ENCODE measurements at regions not wholly inside any gene's neighbourhood (a gene's known extent, or its start where the extent isn't known, plus 50 kb on each side); places are given as distances from the start of the nearest gene placed in this dataset.

DNA sequence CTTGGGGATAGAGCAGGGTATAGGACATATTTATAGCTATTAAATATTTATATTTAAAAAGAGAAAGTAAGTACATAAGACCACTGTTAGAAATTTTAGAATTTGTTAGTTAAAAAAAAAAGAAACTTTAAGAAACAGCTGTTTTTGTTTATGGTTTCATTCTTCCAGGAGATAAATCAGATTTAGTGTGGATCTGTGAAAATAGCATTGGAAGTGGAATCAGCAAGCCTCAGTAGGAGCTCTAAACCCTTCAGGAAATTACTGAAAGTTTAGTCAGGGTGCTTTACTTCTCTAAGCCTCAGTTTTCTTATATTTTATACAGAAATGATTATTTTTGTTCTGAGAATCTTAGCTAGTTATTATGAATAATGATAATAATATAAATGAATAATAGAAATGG is 316.0 kb upstream of the NOVA1 start:
- Histone ChIP-seq H3K9me3 (ENCODE audit: insufficient read depth, low read length) (peaks cover 4% of the 10 kb centered on the region; the same call in 1 of the 2 replicates), H3K79me2 (ENCODE audit: insufficient read depth, low read length) (no peaks in the 10 kb centered on the region), H3K4me3 (ENCODE audit: insufficient read depth, low read length, poor library complexity, severe bottlenecking) (no peak overlapping the region), H3K9me2 (replicated peaks; ENCODE audit: insufficient read depth, low read length) (no peaks in the 10 kb centered on the region), H2AFZ (ENCODE audit: low read depth, low read length, severe bottlenecking) (no peak overlapping the region), H3K9ac (ENCODE audit: low read length) (no peak overlapping the region), H4K20me1 (ENCODE audit: low read depth, low read length) (no peaks in the 10 kb centered on the region), H3K36me3 (ENCODE audit: low read length) (no peaks in the 10 kb centered on the region), H3K4me2 (ENCODE audit: low read depth, low read length, poor library complexity, severe bottlenecking) (no peak overlapping the region), H3K27me3 (ENCODE audit: low read length) (no peaks in the 10 kb centered on the region), H3K27ac (ENCODE audit: low read depth, low read length) (no peak overlapping the region), H3F3A (ENCODE audit: insufficient read depth) (no peaks in the 10 kb centered on the region)
- TF ChIP-seq EZH2phosphoT487 (conservative IDR thresholded peaks at IDR 0.05; ENCODE audit: low read length): no peak
- TF ChIP-seq CTCF (IDR thresholded peaks at IDR 0.05; ENCODE audit: insufficient read depth, low read length, poor library complexity, severe bottlenecking): no peak

DNA sequence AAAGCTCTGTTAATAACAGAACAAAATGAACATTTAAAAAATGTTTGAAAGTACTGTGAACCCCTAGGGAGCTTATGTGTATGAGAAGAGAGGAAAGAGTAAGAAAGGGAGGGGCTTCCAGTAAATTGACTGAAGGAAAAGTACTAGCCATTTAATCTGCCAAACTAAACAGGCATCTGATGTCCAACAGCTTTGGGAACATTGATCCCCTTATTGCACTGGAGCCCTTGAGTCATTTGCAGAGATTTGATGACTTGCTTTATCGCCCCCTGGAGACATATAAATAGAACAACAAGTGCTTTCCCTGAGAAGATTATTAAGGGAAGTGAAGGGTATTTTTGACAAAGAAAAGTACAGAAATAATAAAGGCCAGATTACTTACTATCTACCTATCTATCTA is 319.3 kb upstream of the NOVA1 start:
- Histone ChIP-seq H3K9me2 (replicated peaks; ENCODE audit: insufficient read depth, low read length) (no peaks in the 10 kb centered on the region), H3K79me2 (ENCODE audit: insufficient read depth, low read length) (no peaks in the 10 kb centered on the region), H3K9ac (ENCODE audit: low read length) (no peak overlapping the region), H3F3A (ENCODE audit: insufficient read depth) (no peaks in the 10 kb centered on the region), H2AFZ (ENCODE audit: low read depth, low read length, severe bottlenecking) (no peak overlapping the region), H3K9me3 (ENCODE audit: insufficient read depth, low read length) (peaks cover 6% of the 10 kb centered on the region; the same call in 1 of the 2 replicates), H3K36me3 (ENCODE audit: low read length) (no peaks in the 10 kb centered on the region), H3K27me3 (ENCODE audit: low read length) (no peaks in the 10 kb centered on the region), H3K4me2 (ENCODE audit: low read depth, low read length, poor library complexity, severe bottlenecking) (no peak overlapping the region), H3K27ac (ENCODE audit: low read depth, low read length) (no peak overlapping the region), H3K4me3 (ENCODE audit: insufficient read depth, low read length, poor library complexity, severe bottlenecking) (no peak overlapping the region), H4K20me1 (ENCODE audit: low read depth, low read length) (no peaks in the 10 kb centered on the region)
- TF ChIP-seq EZH2phosphoT487 (conservative IDR thresholded peaks at IDR 0.05; ENCODE audit: low read length): no peak
- TF ChIP-seq CTCF (IDR thresholded peaks at IDR 0.05; ENCODE audit: insufficient read depth, low read length, poor library complexity, severe bottlenecking): no peak

DNA sequence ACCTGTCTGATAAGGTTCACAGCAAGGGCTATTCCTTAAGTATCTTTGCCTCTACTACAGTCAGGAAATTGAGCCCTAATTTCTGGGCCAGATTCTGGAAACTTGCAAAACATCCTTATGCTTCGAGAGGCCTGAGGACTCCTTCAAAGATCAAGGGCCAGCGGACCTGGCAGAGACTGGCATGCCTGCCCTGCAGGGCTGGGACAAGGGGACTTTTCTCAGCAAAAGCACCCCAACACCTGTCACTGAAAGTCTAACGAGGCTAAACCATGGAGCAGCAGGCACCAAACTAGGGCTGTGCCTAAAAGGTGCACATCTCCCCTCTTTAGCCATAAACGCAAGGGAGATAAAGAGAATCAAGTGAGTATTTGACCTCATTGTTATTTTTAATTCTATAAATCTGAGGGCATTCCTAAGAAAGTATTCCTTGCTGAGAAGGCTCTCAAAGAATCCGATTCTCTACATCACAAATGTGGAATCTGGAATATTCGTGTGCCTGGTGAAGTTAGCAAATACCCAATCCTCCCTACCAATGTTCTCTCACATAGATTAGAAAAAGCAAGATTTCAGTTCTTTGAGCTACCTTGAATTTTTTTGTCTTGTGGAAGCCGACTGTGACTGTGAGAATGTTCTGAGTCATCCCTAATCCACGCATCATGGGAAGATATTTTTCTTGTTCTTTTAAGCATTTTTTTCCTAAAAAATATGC is 328.2 kb upstream of the NOVA1 start:
- Histone ChIP-seq H3K9me2 (replicated peaks; ENCODE audit: insufficient read depth, low read length) (no peaks in the 10 kb centered on the region), H2AFZ (ENCODE audit: low read depth, low read length, severe bottlenecking) (no peak overlapping the region), H4K20me1 (ENCODE audit: low read depth, low read length) (no peaks in the 10 kb centered on the region), H3K27me3 (ENCODE audit: low read length) (no peaks in the 10 kb centered on the region), H3F3A (ENCODE audit: insufficient read depth) (no peaks in the 10 kb centered on the region), H3K79me2 (ENCODE audit: insufficient read depth, low read length) (no peaks in the 10 kb centered on the region), H3K9ac (ENCODE audit: low read length) (no peak overlapping the region), H3K27ac (ENCODE audit: low read depth, low read length) (no peak overlapping the region), H3K36me3 (ENCODE audit: low read length) (no peaks in the 10 kb centered on the region), H3K4me2 (ENCODE audit: low read depth, low read length, poor library complexity, severe bottlenecking) (no peak overlapping the region), H3K9me3 (ENCODE audit: insufficient read depth, low read length) (0 out of 2 replicates have a peak, but pooled peaks cover 7% of the 10 kb centered on the region), H3K4me3 (ENCODE audit: insufficient read depth, low read length, poor library complexity, severe bottlenecking) (no peak overlapping the region)
- no peak for TF ChIP-seq EZH2phosphoT487 (conservative IDR thresholded peaks at IDR 0.05; ENCODE audit: low read length)

- 0 out of 2 replicates have a peak, but pooled peaks cover 7% of the 10 kb centered on the region for H3K9me3 ChIP-seq (ENCODE audit: insufficient read depth, low read length)
- no peak overlapping the region for H3K27ac ChIP-seq (ENCODE audit: low read depth, low read length)
- no peak for TF ChIP-seq EZH2phosphoT487 (conservative IDR thresholded peaks at IDR 0.05; ENCODE audit: low read length)
- no peak for TF ChIP-seq CTCF (IDR thresholded peaks at IDR 0.05; ENCODE audit: insufficient read depth, low read length, poor library complexity, severe bottlenecking)
- H3K4me2 ChIP-seq (ENCODE audit: low read depth, low read length, poor library complexity, severe bottlenecking): no peak overlapping the region
- no peak overlapping the region for H3K9ac ChIP-seq (ENCODE audit: low read length)
- no peaks in the 10 kb centered on the region for H3K79me2 ChIP-seq (ENCODE audit: insufficient read depth, low read length)
- no peaks in the 10 kb centered on the region for H3F3A ChIP-seq (ENCODE audit: insufficient read depth)
- H3K4me3 ChIP-seq (ENCODE audit: insufficient read depth, low read length, poor library complexity, severe bottlenecking): no peak overlapping the region
- no peaks in the 10 kb centered on the region for H4K20me1 ChIP-seq (ENCODE audit: low read depth, low read length)
- H2AFZ ChIP-seq (ENCODE audit: low read depth, low read length, severe bottlenecking): no peak overlapping the region
- H3K27me3 ChIP-seq (ENCODE audit: low read length): no peaks in the 10 kb centered on the region
- H3K9me2 ChIP-seq (replicated peaks; ENCODE audit: insufficient read depth, low read length): no peaks in the 10 kb centered on the region
- H3K36me3 ChIP-seq (ENCODE audit: low read length): no peaks in the 10 kb centered on the region
Observed at GRCh38 chr14:26926585-26926984, 328.8 kb upstream of the NOVA1 start.

Measured in SU-DHL-6 (cell line).